Subcutaneous abdominal adipose tissue (tissue), 5 donors: ENCODE measurements at regions not wholly inside any gene's neighbourhood (a gene's known extent, or its start where the extent isn't known, plus 50 kb on each side); places are given as distances from the start of the nearest gene placed in this dataset.
"Not testable (repeated sequence)": the region's sequence is repeated elsewhere in the genome, so short reads cannot be mapped to it uniquely, and the experiment has no call there.

ENCODE experiments used
- H3K27ac ChIP-seq: one replicate; pipeline ENCODE4 v1.7.0; 2013; ENCODE audit warnings: low read depth, mild to moderate bottlenecking, inconsistent platforms, low read length, moderate library complexity
- H3K27me3 ChIP-seq, 5 donors: one replicate each; pipeline ENCODE4 v1.7.0; 2013; ENCODE audit warnings: low read length in 5 of 5, inconsistent platforms in 1 of 5; ENCODE audit not compliant: control insufficient read depth in 5 of 5, insufficient read depth in 4 of 5
- H3K36me3 ChIP-seq, 5 donors: one replicate each; pipeline ENCODE4 v1.7.0; 2013; ENCODE audit warnings: low read length in 5 of 5; ENCODE audit not compliant: control insufficient read depth in 5 of 5, insufficient read depth in 5 of 5
- H3K4me1 ChIP-seq, 5 donors: one replicate each; pipeline ENCODE4 v1.7.0; 2013; ENCODE audit warnings: low read length in 5 of 5, mild to moderate bottlenecking in 3 of 5, moderate library complexity in 1 of 5; ENCODE audit not compliant: control insufficient read depth in 5 of 5, insufficient read depth in 5 of 5
- H3K4me3 ChIP-seq, 5 donors: one replicate each; pipeline ENCODE4 v1.7.0; 2013; ENCODE audit warnings: low read length in 5 of 5, low read depth in 1 of 5
- H3K9ac ChIP-seq, 5 donors: one replicate each; pipeline ENCODE4 v1.7.0; 2013; ENCODE audit warnings: low read length in 5 of 5, mild to moderate bottlenecking in 4 of 5, moderate library complexity in 3 of 5
- H3K9me3 ChIP-seq, 5 donors: one replicate each; pipeline ENCODE4 v1.7.0; 2013; ENCODE audit warnings: low read length in 5 of 5; ENCODE audit not compliant: control insufficient read depth in 5 of 5
- donor health status: healthy.
- donor health status: healthy.
- donor health status: healthy.
- donor health status: healthy.
- donor health status: healthy.

- no peaks in the 10 kb centered on the region for H3K27me3 ChIP-seq
- no peak overlapping the region for H3K4me3 ChIP-seq
- H3K9me3 ChIP-seq, result peaks cover 3 to 7% (median 5%) of the 10 kb centered on the region in 5 donors
- H3K9ac ChIP-seq, result no peak overlapping the region
- peaks cover 0 to 2% (median 0%) of the 10 kb centered on the region in 5 donors for H3K36me3 ChIP-seq
- no peak overlapping the region for H3K27ac ChIP-seq
- peaks cover 0 to 2% (median 0%) of the 10 kb centered on the region in 5 donors for H3K4me1 ChIP-seq
Observed at GRCh38 chr17:63291258-63291657, 154.8 kb downstream of the CYB561 start.

DNA sequence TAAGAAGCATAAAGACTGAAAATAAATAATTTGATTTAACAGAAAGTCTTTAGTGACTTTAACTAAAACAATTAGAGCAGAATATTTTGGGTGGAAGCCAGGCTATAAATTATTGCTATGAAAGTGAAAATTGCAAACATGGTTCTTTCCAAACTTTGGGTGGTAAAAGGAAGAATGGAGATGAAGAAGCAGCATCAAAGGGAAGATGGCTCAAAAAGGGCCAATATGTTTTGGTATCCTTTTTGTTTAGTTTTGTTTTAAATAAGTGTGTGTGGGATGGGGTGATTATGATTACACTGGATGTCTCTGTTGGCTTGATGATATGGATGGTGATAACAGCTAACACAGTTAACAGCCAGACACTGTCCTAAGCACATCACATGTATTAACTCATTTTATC is 153.7 kb downstream of the CYB561 start:
- Histone ChIP-seq H3K9me3 (peaks cover 0 to 9% (median 6%) of the 10 kb centered on the region in 5 donors), H3K36me3 (peaks cover 0 to 4% (median 0%) of the 10 kb centered on the region in 5 donors), H3K4me1 (peaks cover 0 to 2% (median 0%) of the 10 kb centered on the region in 5 donors), H3K4me3 (no peak overlapping the region), H3K27ac (no peak overlapping the region), H3K27me3 (no peaks in the 10 kb centered on the region), H3K9ac (no peak overlapping the region)

DNA sequence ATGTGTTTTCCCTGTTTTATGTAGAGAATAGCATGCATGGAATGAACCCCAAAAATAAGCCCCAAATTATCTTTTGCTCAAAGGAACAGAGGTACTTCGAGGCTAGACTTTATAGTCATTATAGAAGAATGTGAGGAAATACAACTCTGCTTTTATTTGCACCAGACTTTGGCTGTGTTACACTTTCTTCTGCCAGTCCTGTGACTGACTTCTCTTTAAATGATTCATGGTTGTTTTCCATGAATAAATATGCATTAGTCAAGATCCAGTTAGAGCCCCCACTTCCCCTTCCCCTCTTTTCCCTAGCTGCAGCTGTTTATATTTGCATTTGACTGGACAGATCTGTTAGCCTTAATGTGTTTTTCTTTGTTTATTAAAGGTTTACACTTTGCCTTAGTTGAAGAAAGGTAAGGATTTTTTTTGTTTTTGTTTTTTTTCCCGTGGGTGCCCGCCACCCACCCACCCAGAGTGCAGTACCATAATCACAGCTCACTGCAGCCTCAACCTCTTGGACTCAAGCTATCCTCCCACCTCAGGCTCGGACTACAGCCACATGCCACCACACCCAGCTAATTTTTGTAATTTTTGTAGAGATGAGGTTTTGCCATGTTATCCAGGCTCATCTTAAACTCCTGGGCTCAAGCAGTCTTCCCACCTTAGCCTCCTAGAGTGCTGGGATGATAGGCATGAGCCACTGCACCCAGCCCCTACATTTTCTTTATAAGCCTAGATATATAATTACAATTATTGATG is 152.6 kb downstream of the CYB561 start:
- Histone ChIP-seq H3K4me3 (no peak overlapping the region), H3K9me3 (peaks cover 0 to 9% (median 6%) of the 10 kb centered on the region in 5 donors), H3K27me3 (no peaks in the 10 kb centered on the region), H3K9ac (no peak overlapping the region), H3K4me1 (peaks cover 0 to 2% (median 0%) of the 10 kb centered on the region in 5 donors), H3K36me3 (peaks cover 0 to 4% (median 0%) of the 10 kb centered on the region in 5 donors), H3K27ac (no peak overlapping the region)

DNA sequence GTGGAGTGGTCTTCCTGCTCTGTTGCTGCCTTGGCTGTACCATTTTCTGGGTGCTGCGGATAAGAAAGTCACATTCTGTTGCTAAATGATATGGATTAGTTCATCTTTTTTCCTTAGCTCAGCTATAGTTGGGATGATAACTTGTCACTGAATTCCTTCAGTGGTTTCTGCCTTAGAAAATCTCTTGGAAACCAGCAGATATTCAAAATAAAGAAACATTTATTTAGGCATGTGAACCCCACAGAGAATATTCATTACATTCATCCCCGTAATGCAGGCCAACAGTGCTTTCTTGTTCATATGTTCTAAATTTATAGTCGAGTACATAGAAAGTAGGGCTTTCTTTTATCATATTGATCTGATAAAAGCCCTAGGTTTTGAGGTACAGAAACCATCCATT is 151.3 kb downstream of the CYB561 start:
- no peak overlapping the region for H3K4me3 ChIP-seq
- H3K27ac ChIP-seq, result no peak overlapping the region
- H3K36me3 ChIP-seq, result peaks cover 0 to 4% (median 0%) of the 10 kb centered on the region in 5 donors
- peaks cover 0 to 10% (median 6%) of the 10 kb centered on the region in 5 donors for H3K9me3 ChIP-seq
- H3K9ac ChIP-seq, result no peak overlapping the region
- peaks cover 0 to 2% (median 0%) of the 10 kb centered on the region in 5 donors for H3K4me1 ChIP-seq
- H3K27me3 ChIP-seq, result no peaks in the 10 kb centered on the region

DNA sequence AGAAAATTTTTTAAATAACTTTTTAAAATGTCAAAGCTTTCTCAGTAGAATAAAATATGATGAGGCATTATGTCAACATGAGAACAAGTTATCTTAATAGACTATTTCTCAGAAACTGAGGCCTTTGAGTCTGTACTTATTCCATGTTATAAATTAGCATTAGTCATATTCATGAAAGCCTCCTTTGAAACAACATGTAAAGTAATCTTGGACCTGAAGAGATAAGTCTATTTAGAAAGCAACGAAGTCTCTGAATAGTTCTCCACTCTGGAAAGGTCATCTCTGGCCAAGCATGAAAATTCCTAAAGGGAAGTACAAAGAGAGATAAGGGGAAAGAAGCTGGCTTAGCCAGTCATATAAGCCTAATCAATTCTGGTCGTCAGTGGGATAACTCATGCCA is 150.8 kb downstream of the CYB561 start:
- Histone ChIP-seq H3K27ac (no peak overlapping the region), H3K4me1 (peaks cover 0 to 2% (median 0%) of the 10 kb centered on the region in 5 donors), H3K27me3 (no peaks in the 10 kb centered on the region), H3K9ac (no peak overlapping the region), H3K9me3 (peaks cover 0 to 10% (median 6%) of the 10 kb centered on the region in 5 donors), H3K4me3 (no peak overlapping the region), H3K36me3 (peaks cover 0 to 4% (median 0%) of the 10 kb centered on the region in 5 donors)

GRCh38 chr17:63295839-63296590 is 150.1 kb downstream of the CYB561 start:
- Histone ChIP-seq H3K9ac (no peak overlapping the region), H3K4me3 (no peak overlapping the region), H3K4me1 (peaks cover 0 to 2% (median 0%) of the 10 kb centered on the region in 5 donors), H3K9me3 (peaks cover 0 to 10% (median 6%) of the 10 kb centered on the region in 5 donors), H3K27ac (no peak overlapping the region), H3K27me3 (no peaks in the 10 kb centered on the region), H3K36me3 (peaks cover 0 to 4% (median 0%) of the 10 kb centered on the region in 5 donors)

DNA sequence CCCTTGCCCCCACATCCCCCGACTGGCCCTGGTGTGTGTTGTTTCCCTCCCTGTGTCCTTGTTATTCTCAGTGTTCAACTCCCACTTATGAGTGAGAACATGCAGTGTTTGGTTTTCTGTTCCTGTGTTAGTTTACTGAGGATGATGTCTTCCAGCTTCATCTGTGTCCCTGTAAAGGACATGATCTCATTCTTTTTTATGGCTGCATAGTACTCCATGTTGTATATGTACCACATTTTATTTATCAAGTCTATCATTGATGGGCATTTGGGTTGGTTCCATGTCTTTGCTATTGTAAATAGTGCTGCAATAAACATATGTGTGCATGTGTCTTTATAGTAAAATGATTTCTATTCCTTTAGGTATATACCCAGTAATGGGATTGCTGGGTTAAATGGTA is 147.2 kb downstream of the CYB561 start:
- H3K9me3 ChIP-seq, H3K27ac ChIP-seq, H3K27me3 ChIP-seq, H3K9ac ChIP-seq, H3K36me3 ChIP-seq, H3K4me3 ChIP-seq, H3K4me1 ChIP-seq: not testable (repeated sequence)

- H3K9me3 ChIP-seq, result no peaks in the 10 kb centered on the region
- H3K4me3 ChIP-seq, result no peak overlapping the region
- no peaks in the 10 kb centered on the region for H3K27me3 ChIP-seq
- no peaks in the 10 kb centered on the region for H3K36me3 ChIP-seq
- no peaks in the 10 kb centered on the region for H3K4me1 ChIP-seq
- H3K9ac ChIP-seq, result no peak overlapping the region
- no peak overlapping the region for H3K27ac ChIP-seq
Observed at GRCh38 chr17:63304704-63305261, 141.3 kb downstream of the CYB561 start.

GRCh38 chr17:63305857-63306256 is 140.2 kb downstream of the CYB561 start:
- Histone ChIP-seq H3K27me3 (no peaks in the 10 kb centered on the region), H3K4me3 (no peak overlapping the region), H3K36me3 (no peaks in the 10 kb centered on the region), H3K27ac (no peak overlapping the region), H3K9ac (no peak overlapping the region), H3K9me3 (peaks cover 0 to 4% (median 0%) of the 10 kb centered on the region in 5 donors), H3K4me1 (no peaks in the 10 kb centered on the region)

DNA sequence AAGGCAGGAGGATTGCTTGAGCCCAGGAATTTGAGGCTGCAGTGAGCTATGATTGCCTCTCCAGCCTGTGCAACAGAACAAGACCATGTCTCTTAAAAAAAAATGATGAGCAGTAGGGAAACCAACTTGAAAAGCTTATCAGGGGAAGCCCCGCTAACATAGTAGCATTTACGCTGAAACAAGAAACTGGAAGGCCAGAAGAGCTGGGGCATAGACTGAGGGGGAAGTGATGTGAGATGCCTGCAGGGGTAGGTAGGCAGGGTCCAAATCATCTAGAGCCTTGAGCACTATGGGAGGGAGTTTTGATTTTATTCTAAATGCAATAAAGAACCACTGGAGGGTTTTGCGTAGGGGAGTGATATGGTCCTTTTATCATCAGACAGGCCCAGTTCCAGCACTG is 139.3 kb downstream of the CYB561 start:
- H3K9ac ChIP-seq, result no peak overlapping the region
- H3K27me3 ChIP-seq, result no peaks in the 10 kb centered on the region
- H3K4me3 ChIP-seq, result no peak overlapping the region
- H3K36me3 ChIP-seq, result no peaks in the 10 kb centered on the region
- no peak overlapping the region for H3K27ac ChIP-seq
- H3K4me1 ChIP-seq, result no peaks in the 10 kb centered on the region
- H3K9me3 ChIP-seq, result peaks cover 0 to 4% (median 0%) of the 10 kb centered on the region in 5 donors
